ENCODE measurements at regions not wholly inside any gene's neighbourhood (a gene's known extent, or its start where the extent isn't known, plus 50 kb on each side); places are given as distances from the start of the nearest gene placed in this dataset.

DNA sequence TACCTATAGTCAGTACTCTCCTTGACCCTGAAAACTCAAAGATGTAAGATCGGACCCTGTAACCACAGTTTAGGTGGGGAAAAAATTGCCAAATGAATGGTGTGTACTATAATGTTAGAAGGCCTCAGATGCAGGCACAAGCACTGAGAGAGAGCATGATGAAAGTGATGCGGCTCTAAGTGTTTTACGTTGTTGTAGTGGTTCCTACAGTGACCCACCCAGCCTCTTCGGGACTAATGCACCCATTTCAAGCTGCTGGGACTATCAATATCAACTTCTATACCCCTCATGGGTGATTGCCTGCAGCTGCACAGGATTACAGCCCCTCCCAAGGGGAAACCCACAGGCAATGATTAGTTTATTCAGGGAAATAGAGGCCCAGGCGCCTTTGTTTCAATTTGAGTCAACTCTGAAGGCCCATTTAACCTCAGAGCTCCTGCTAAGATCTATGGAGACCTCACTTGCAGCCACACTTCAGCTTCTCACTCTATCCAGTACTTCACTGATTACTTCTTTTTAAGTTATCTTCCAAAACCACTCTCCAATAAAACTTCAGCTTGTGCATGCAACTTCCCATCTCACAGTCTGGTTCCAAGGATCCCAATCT, 340.7 kb downstream of the NR2F1-AS1 start:
- H3K79me1 ChIP-seq (ENCODE audit: low read length): no peaks in the 10 kb centered on the region
- H3K4me2 ChIP-seq (ENCODE audit: low read length): no peak overlapping the region
- H3K36me3 ChIP-seq (ENCODE audit: control insufficient read depth in 1 of 2, insufficient read depth in 2 of 2, low read length in 2 of 2): no peaks in the 10 kb centered on the region
- H4K8ac ChIP-seq (ENCODE audit: low read depth, low read length): no peak overlapping the region
- H2BK12ac ChIP-seq (ENCODE audit: low read length): no peak overlapping the region
- no peak overlapping the region for H2AFZ ChIP-seq (ENCODE audit: insufficient read depth, low read length, poor library complexity)
- no peak overlapping the region for H3K4ac ChIP-seq (ENCODE audit: low read depth, low read length)
- no peak overlapping the region for H3K27ac ChIP-seq (ENCODE audit: low read depth, low read length)
- no peak overlapping the region for H4K12ac ChIP-seq (ENCODE audit: low read depth, low read length)
- WGBS (ENCODE audit: extremely low coverage, insufficient coverage, insufficient read length): no CpG with 5 or more reads among the region's 5 CpGs
- H4K91ac ChIP-seq (ENCODE audit: low read depth, low read length): no peak overlapping the region
- H2BK5ac ChIP-seq (ENCODE audit: low read depth, low read length, poor library complexity): no peak overlapping the region
- H3K18ac ChIP-seq (ENCODE audit: low read length): no peak overlapping the region
- H2AK5ac ChIP-seq (ENCODE audit: low read length): no peak overlapping the region
- H3K14ac ChIP-seq (ENCODE audit: low read length): no peak overlapping the region
- H3K23ac ChIP-seq (ENCODE audit: low read length): no peak overlapping the region
- no peak overlapping the region for H3K9ac ChIP-seq (ENCODE audit: low read length)
- no peak for DNase-seq
- H3K27me3 ChIP-seq (ENCODE audit: insufficient read depth, low read length): no peaks in the 10 kb centered on the region
- H3K4me1 ChIP-seq (ENCODE audit: control insufficient read depth in 1 of 2, insufficient read depth in 2 of 2, low read length in 2 of 2): no peaks in the 10 kb centered on the region
- H2BK120ac ChIP-seq (ENCODE audit: insufficient read depth, low read length, poor library complexity): no peak overlapping the region
- H3K79me2 ChIP-seq (ENCODE audit: control insufficient read depth, insufficient read depth, low read length, poor library complexity): no peaks in the 10 kb centered on the region
- H3K9me3 ChIP-seq (ENCODE audit: insufficient read depth, low read depth, low read length): no peaks in the 10 kb centered on the region
- H3K4me3 ChIP-seq (ENCODE audit: low read depth, low read length): no peak overlapping the region

GRCh38 chr5:93236807-93237421, 344.1 kb downstream of the NR2F1-AS1 start:
- Histone ChIP-seq H2AFZ (ENCODE audit: insufficient read depth, low read length, poor library complexity) (no peak overlapping the region), H4K91ac (ENCODE audit: low read depth, low read length) (no peak overlapping the region), H3K4me3 (ENCODE audit: low read depth, low read length) (no peak overlapping the region), H3K4me2 (ENCODE audit: low read length) (no peak overlapping the region), H3K9ac (ENCODE audit: low read length) (no peak overlapping the region), H2BK12ac (ENCODE audit: low read length) (no peak overlapping the region), H3K9me3 (ENCODE audit: insufficient read depth, low read depth, low read length) (no peaks in the 10 kb centered on the region), H3K4me1 (ENCODE audit: control insufficient read depth in 1 of 2, insufficient read depth in 2 of 2, low read length in 2 of 2) (no peaks in the 10 kb centered on the region), H3K27me3 (ENCODE audit: insufficient read depth, low read length) (no peaks in the 10 kb centered on the region), H3K23ac (ENCODE audit: low read length) (no peak overlapping the region), H3K79me2 (ENCODE audit: control insufficient read depth, insufficient read depth, low read length, poor library complexity) (no peaks in the 10 kb centered on the region), H2BK120ac (ENCODE audit: insufficient read depth, low read length, poor library complexity) (no peak overlapping the region), H3K18ac (ENCODE audit: low read length) (no peak overlapping the region), H3K79me1 (ENCODE audit: low read length) (no peaks in the 10 kb centered on the region), H3K27ac (ENCODE audit: low read depth, low read length) (no peak overlapping the region), H3K14ac (ENCODE audit: low read length) (no peak overlapping the region), H4K8ac (ENCODE audit: low read depth, low read length) (no peak overlapping the region), H2BK5ac (ENCODE audit: low read depth, low read length, poor library complexity) (no peak overlapping the region), H3K36me3 (ENCODE audit: control insufficient read depth in 1 of 2, insufficient read depth in 2 of 2, low read length in 2 of 2) (no peaks in the 10 kb centered on the region), H2AK5ac (ENCODE audit: low read length) (no peak overlapping the region), H4K12ac (ENCODE audit: low read depth, low read length) (no peak overlapping the region), H3K4ac (ENCODE audit: low read depth, low read length) (no peak overlapping the region)
- WGBS (ENCODE audit: extremely low coverage, insufficient coverage, insufficient read length): no CpG with 5 or more reads among the region's 4 CpGs
- DNase-seq: peak; percentile 51 to 83

- H3K4me1 ChIP-seq (ENCODE audit: control insufficient read depth in 1 of 2, insufficient read depth in 2 of 2, low read length in 2 of 2): no peaks in the 10 kb centered on the region
- no peak overlapping the region for H2AK5ac ChIP-seq (ENCODE audit: low read length)
- no peak overlapping the region for H2BK120ac ChIP-seq (ENCODE audit: insufficient read depth, low read length, poor library complexity)
- H3K23ac ChIP-seq (ENCODE audit: low read length): no peak overlapping the region
- no peaks in the 10 kb centered on the region for H3K36me3 ChIP-seq (ENCODE audit: control insufficient read depth in 1 of 2, insufficient read depth in 2 of 2, low read length in 2 of 2)
- H3K4ac ChIP-seq (ENCODE audit: low read depth, low read length): no peak overlapping the region
- H3K79me1 ChIP-seq (ENCODE audit: low read length): no peaks in the 10 kb centered on the region
- H2BK5ac ChIP-seq (ENCODE audit: low read depth, low read length, poor library complexity): no peak overlapping the region
- no peak for DNase-seq
- H3K4me2 ChIP-seq (ENCODE audit: low read length): no peak overlapping the region
- no peak overlapping the region for H3K4me3 ChIP-seq (ENCODE audit: low read depth, low read length)
- no peak overlapping the region for H2BK12ac ChIP-seq (ENCODE audit: low read length)
- no peak overlapping the region for H3K27ac ChIP-seq (ENCODE audit: low read depth, low read length)
- no peak overlapping the region for H3K14ac ChIP-seq (ENCODE audit: low read length)
- no peaks in the 10 kb centered on the region for H3K9me3 ChIP-seq (ENCODE audit: insufficient read depth, low read depth, low read length)
- no peaks in the 10 kb centered on the region for H3K79me2 ChIP-seq (ENCODE audit: control insufficient read depth, insufficient read depth, low read length, poor library complexity)
- no peak overlapping the region for H3K18ac ChIP-seq (ENCODE audit: low read length)
- H3K27me3 ChIP-seq (ENCODE audit: insufficient read depth, low read length): no peaks in the 10 kb centered on the region
- no CpG with 5 or more reads among the region's 1 CpG for WGBS (ENCODE audit: extremely low coverage, insufficient coverage, insufficient read length)
- no peak overlapping the region for H4K91ac ChIP-seq (ENCODE audit: low read depth, low read length)
- no peak overlapping the region for H4K12ac ChIP-seq (ENCODE audit: low read depth, low read length)
- H3K9ac ChIP-seq (ENCODE audit: low read length): no peak overlapping the region
- no peak overlapping the region for H4K8ac ChIP-seq (ENCODE audit: low read depth, low read length)
- H2AFZ ChIP-seq (ENCODE audit: insufficient read depth, low read length, poor library complexity): no peak overlapping the region
Observed at GRCh38 chr5:93235761-93236160, 345.3 kb downstream of the NR2F1-AS1 start.

- Histone ChIP-seq H2AFZ (ENCODE audit: insufficient read depth, low read length, poor library complexity) (no peak overlapping the region), H3K23ac (ENCODE audit: low read length) (no peak overlapping the region), H3K9ac (ENCODE audit: low read length) (no peak overlapping the region), H3K79me1 (ENCODE audit: low read length) (no peaks in the 10 kb centered on the region), H4K12ac (ENCODE audit: low read depth, low read length) (no peak overlapping the region), H3K4me3 (ENCODE audit: low read depth, low read length) (no peak overlapping the region), H3K27ac (ENCODE audit: low read depth, low read length) (no peak overlapping the region), H3K18ac (ENCODE audit: low read length) (no peak overlapping the region), H3K14ac (ENCODE audit: low read length) (no peak overlapping the region), H3K4me1 (ENCODE audit: control insufficient read depth in 1 of 2, insufficient read depth in 2 of 2, low read length in 2 of 2) (no peaks in the 10 kb centered on the region), H2BK5ac (ENCODE audit: low read depth, low read length, poor library complexity) (no peak overlapping the region), H3K79me2 (ENCODE audit: control insufficient read depth, insufficient read depth, low read length, poor library complexity) (no peaks in the 10 kb centered on the region), H2BK120ac (ENCODE audit: insufficient read depth, low read length, poor library complexity) (no peak overlapping the region), H3K36me3 (ENCODE audit: control insufficient read depth in 1 of 2, insufficient read depth in 2 of 2, low read length in 2 of 2) (no peaks in the 10 kb centered on the region), H2AK5ac (ENCODE audit: low read length) (no peak overlapping the region), H3K4ac (ENCODE audit: low read depth, low read length) (no peak overlapping the region), H3K9me3 (ENCODE audit: insufficient read depth, low read depth, low read length) (peaks cover 1% of the 10 kb centered on the region), H2BK12ac (ENCODE audit: low read length) (no peak overlapping the region), H4K91ac (ENCODE audit: low read depth, low read length) (no peak overlapping the region), H3K4me2 (ENCODE audit: low read length) (no peak overlapping the region), H4K8ac (ENCODE audit: low read depth, low read length) (no peak overlapping the region), H3K27me3 (ENCODE audit: insufficient read depth, low read length) (no peaks in the 10 kb centered on the region)
- no CpG with 5 or more reads among the region's 1 CpG for WGBS (ENCODE audit: extremely low coverage, insufficient coverage, insufficient read length)
- no peak for DNase-seq
Observed at GRCh38 chr5:93226202-93226735, 354.8 kb downstream of the NR2F1-AS1 start.
